Mesendoderm (in vitro differentiated cells): ENCODE measurements at regions not wholly inside any gene's neighbourhood (a gene's known extent, or its start where the extent isn't known, plus 50 kb on each side); places are given as distances from the start of the nearest gene placed in this dataset.

Experiments
- DNase-seq: peaks from one replicate; pipeline ENCODE4 v3.0.0; 2013
- H2AK5ac ChIP-seq: 2 replicates; pipeline ENCODE4 v1.6.1; 2013; ENCODE audit warnings: low read length, inconsistent platforms
- H2BK120ac ChIP-seq: 2 replicates; pipeline ENCODE4 v1.6.1; 2013; ENCODE audit warnings: low read depth, mild to moderate bottlenecking, low read length, moderate library complexity, mixed read lengths
- H2BK15ac ChIP-seq: replicated peaks from 2 replicates; pipeline ENCODE4 v1.6.1; 2013; ENCODE audit warnings: low read depth, mild to moderate bottlenecking, moderate library complexity
- H2BK5ac ChIP-seq: 2 replicates; pipeline ENCODE4 v1.6.1; 2013; ENCODE audit warnings: low read length, inconsistent platforms
- H3K18ac ChIP-seq: 2 replicates; pipeline ENCODE4 v1.6.1; 2013; ENCODE audit warnings: mild to moderate bottlenecking, low read length, mixed read lengths
- H3K23ac ChIP-seq: one replicate; pipeline ENCODE4 v1.6.1; 2013; ENCODE audit warnings: low read length
- H3K27ac ChIP-seq: 2 replicates; pipeline ENCODE4 v1.5.1; 2013; ENCODE audit warnings: low read depth, mild to moderate bottlenecking, inconsistent platforms, low read length, moderate library complexity
- H3K27me3 ChIP-seq: 2 replicates; pipeline ENCODE4 v1.6.1; 2013; ENCODE audit warnings: low read length, control low read depth, mild to moderate bottlenecking, inconsistent platforms; ENCODE audit not compliant: insufficient read depth, poor library complexity
- H3K36me3 ChIP-seq: 2 replicates; pipeline ENCODE4 v1.6.1; 2013; ENCODE audit warnings: low read length, inconsistent platforms; ENCODE audit not compliant: control insufficient read depth, insufficient read depth
- H3K4ac ChIP-seq: one replicate; pipeline ENCODE4 v1.6.1; 2013; ENCODE audit warnings: low read depth, mild to moderate bottlenecking, low read length, moderate library complexity
- H3K4me1 ChIP-seq: 2 replicates; pipeline ENCODE4 v1.6.1; 2013; ENCODE audit warnings: low read depth, low read length, inconsistent platforms; ENCODE audit not compliant: control insufficient read depth
- H3K4me2 ChIP-seq: 2 replicates; pipeline ENCODE4 v1.6.1; 2013; ENCODE audit warnings: low read length
- H3K4me3 ChIP-seq: 2 replicates; pipeline ENCODE4 v1.5.1; 2013; ENCODE audit warnings: mild to moderate bottlenecking, low read length
- H3K56ac ChIP-seq: one replicate; pipeline ENCODE4 v1.6.1; 2013; ENCODE audit warnings: low read length
- H3K79me1 ChIP-seq: 2 replicates; pipeline ENCODE4 v1.6.1; 2013; ENCODE audit warnings: low read length, inconsistent platforms
- H3K79me2 ChIP-seq: 2 replicates; pipeline ENCODE4 v1.6.1; 2013; ENCODE audit warnings: mild to moderate bottlenecking, low read length; ENCODE audit not compliant: control insufficient read depth, insufficient read depth
- H3K9ac ChIP-seq: 2 replicates; pipeline ENCODE4 v1.6.1; 2013; ENCODE audit warnings: low read length, inconsistent platforms
- H4K5ac ChIP-seq: one replicate; pipeline ENCODE4 v1.6.1; 2013; ENCODE audit warnings: low read length
- H4K8ac ChIP-seq: one replicate; pipeline ENCODE4 v1.6.1; 2013; ENCODE audit warnings: low read depth, mild to moderate bottlenecking, control low read depth, low read length, moderate library complexity
- WGBS: extraction: QIAGEN DNeasy Blood & Tissue Kit; methylation state at CpG from one replicate; pipeline ENCODE4 v1.1.7; 2013; ENCODE audit warnings: low lambda C conversion rate, missing lambda C conversion rate; ENCODE audit not compliant: insufficient coverage; ENCODE audit errors: extremely low coverage; 5-methylcytosine and 5-hydroxymethylcytosine counted together

- Histone ChIP-seq H2BK120ac (no peak overlapping the region), H4K8ac (no peak overlapping the region), H2AK5ac (no peak overlapping the region), H3K36me3 (no peaks in the 10 kb centered on the region), H3K27ac (no peak overlapping the region), H4K5ac (no peak overlapping the region), H3K79me2 (no peaks in the 10 kb centered on the region), H3K4me1 (no peaks in the 10 kb centered on the region), H3K4me2 (no peak overlapping the region), H3K79me1 (no peaks in the 10 kb centered on the region), H3K9ac (no peak overlapping the region), H2BK5ac (no peak overlapping the region), H3K56ac (no peak overlapping the region), H2BK15ac (no peak overlapping the region), H3K4me3 (no peak overlapping the region), H3K23ac (no peak overlapping the region), H3K18ac (no peak overlapping the region), H3K4ac (no peak overlapping the region), H3K27me3 (no peaks in the 10 kb centered on the region)
- WGBS = no CpG with 5 or more reads among the region's 3 CpGs
- no peak for DNase-seq
Measured at GRCh38 chr3:59339818-59340217, 290.0 kb upstream of the CFAP20DC start.

DNA sequence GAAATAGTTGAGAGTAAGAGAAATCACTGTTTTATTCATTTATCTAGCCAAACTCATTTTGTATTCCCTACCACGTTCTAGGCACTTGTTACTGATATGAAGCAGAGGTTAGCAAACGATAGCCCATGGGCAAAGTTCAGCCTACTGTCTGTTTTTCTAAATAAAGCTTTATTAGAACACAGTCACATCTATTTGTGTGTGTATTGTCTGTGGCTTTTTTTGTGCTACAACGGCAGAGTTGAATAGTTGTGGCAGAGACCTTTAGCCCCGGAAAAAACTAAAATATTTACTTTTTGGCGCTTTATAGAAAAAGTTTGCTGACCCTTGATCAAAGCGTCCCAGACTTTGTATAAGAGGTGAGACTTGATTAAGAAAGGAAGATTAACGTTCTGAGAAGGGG is 289.1 kb upstream of the CFAP20DC start:
- Histone ChIP-seq H3K4ac (no peak overlapping the region), H4K8ac (no peak overlapping the region)
- WGBS = no CpG with 5 or more reads among the region's 7 CpGs

GRCh38 chr3:59335338-59335737 is 285.5 kb upstream of the CFAP20DC start:
- Histone ChIP-seq H3K56ac (no peak overlapping the region), H2BK15ac (no peak overlapping the region), H3K9ac (no peak overlapping the region), H4K5ac (no peak overlapping the region), H3K79me1 (no peaks in the 10 kb centered on the region), H2BK120ac (no peak overlapping the region), H3K23ac (no peak overlapping the region), H3K27me3 (no peaks in the 10 kb centered on the region), H3K4me3 (no peak overlapping the region), H3K79me2 (no peaks in the 10 kb centered on the region), H3K4ac (no peak overlapping the region), H3K27ac (no peak overlapping the region), H3K18ac (no peak overlapping the region), H3K36me3 (no peaks in the 10 kb centered on the region), H3K4me2 (no peak overlapping the region), H3K4me1 (no peaks in the 10 kb centered on the region), H2AK5ac (no peak overlapping the region), H2BK5ac (no peak overlapping the region), H4K8ac (no peak overlapping the region)
- WGBS = no CpG with 5 or more reads among the region's 6 CpGs
- DNase-seq = no peak

More for the DNA sequence above, 289.1 kb upstream of the CFAP20DC start:
- H2BK15ac ChIP-seq = no peak overlapping the region
- H3K4me3 ChIP-seq = no peak overlapping the region
- no peak overlapping the region for H4K5ac ChIP-seq
- H3K56ac ChIP-seq = no peak overlapping the region
- no peaks in the 10 kb centered on the region for H3K79me2 ChIP-seq
- no peak overlapping the region for H3K9ac ChIP-seq
- H3K27me3 ChIP-seq = no peaks in the 10 kb centered on the region
- H3K4me2 ChIP-seq = no peak overlapping the region
- H3K36me3 ChIP-seq = no peaks in the 10 kb centered on the region
- H2AK5ac ChIP-seq = no peak overlapping the region
- H3K79me1 ChIP-seq = no peaks in the 10 kb centered on the region
- DNase-seq = no peak
- no peak overlapping the region for H3K27ac ChIP-seq
- H2BK120ac ChIP-seq = no peak overlapping the region
- no peaks in the 10 kb centered on the region for H3K4me1 ChIP-seq
- H2BK5ac ChIP-seq = no peak overlapping the region
- H3K18ac ChIP-seq = no peak overlapping the region
- H3K23ac ChIP-seq = no peak overlapping the region

GRCh38 chr3:59334585-59334984 is 284.8 kb upstream of the CFAP20DC start:
- no peak overlapping the region for H2AK5ac ChIP-seq
- no peak overlapping the region for H2BK120ac ChIP-seq
- no peak for DNase-seq
- H3K27ac ChIP-seq = no peak overlapping the region
- no peak overlapping the region for H2BK5ac ChIP-seq
- no peak overlapping the region for H3K4me2 ChIP-seq
- H3K23ac ChIP-seq = no peak overlapping the region
- H3K56ac ChIP-seq = no peak overlapping the region
- H3K4ac ChIP-seq = no peak overlapping the region
- no peaks in the 10 kb centered on the region for H3K79me1 ChIP-seq
- no peaks in the 10 kb centered on the region for H3K36me3 ChIP-seq
- no peak overlapping the region for H3K9ac ChIP-seq
- no peaks in the 10 kb centered on the region for H3K79me2 ChIP-seq
- no peak overlapping the region for H4K5ac ChIP-seq
- H2BK15ac ChIP-seq = no peak overlapping the region
- no peak overlapping the region for H3K4me3 ChIP-seq
- no CpG with 5 or more reads among the region's 2 CpGs for WGBS
- H3K27me3 ChIP-seq = no peaks in the 10 kb centered on the region
- no peaks in the 10 kb centered on the region for H3K4me1 ChIP-seq
- H3K18ac ChIP-seq = no peak overlapping the region
- no peak overlapping the region for H4K8ac ChIP-seq

- H2BK5ac ChIP-seq = no peak overlapping the region
- peak; percentile 86 for DNase-seq
- H3K23ac ChIP-seq = no peak overlapping the region
- no peaks in the 10 kb centered on the region for H3K79me1 ChIP-seq
- H3K18ac ChIP-seq = no peak overlapping the region
- no peaks in the 10 kb centered on the region for H3K36me3 ChIP-seq
- H3K27ac ChIP-seq = no peak overlapping the region
- no peaks in the 10 kb centered on the region for H3K27me3 ChIP-seq
- no peak overlapping the region for H3K4ac ChIP-seq
- H3K4me2 ChIP-seq = no peak overlapping the region
- H3K79me2 ChIP-seq = no peaks in the 10 kb centered on the region
- no peak overlapping the region for H4K8ac ChIP-seq
- H4K5ac ChIP-seq = no peak overlapping the region
- no peak overlapping the region for H2BK15ac ChIP-seq
- whole genome bisulfite sequencing = no CpG with 5 or more reads among the region's 3 CpGs
- no peak overlapping the region for H3K56ac ChIP-seq
- no peak overlapping the region for H2BK120ac ChIP-seq
- no peak overlapping the region for H3K9ac ChIP-seq
- no peak overlapping the region for H2AK5ac ChIP-seq
- no peak overlapping the region for H3K4me3 ChIP-seq
- peaks cover 2% of the 10 kb centered on the region for H3K4me1 ChIP-seq
Measured at GRCh38 chr3:59327376-59327808, 277.6 kb upstream of the CFAP20DC start.

DNA sequence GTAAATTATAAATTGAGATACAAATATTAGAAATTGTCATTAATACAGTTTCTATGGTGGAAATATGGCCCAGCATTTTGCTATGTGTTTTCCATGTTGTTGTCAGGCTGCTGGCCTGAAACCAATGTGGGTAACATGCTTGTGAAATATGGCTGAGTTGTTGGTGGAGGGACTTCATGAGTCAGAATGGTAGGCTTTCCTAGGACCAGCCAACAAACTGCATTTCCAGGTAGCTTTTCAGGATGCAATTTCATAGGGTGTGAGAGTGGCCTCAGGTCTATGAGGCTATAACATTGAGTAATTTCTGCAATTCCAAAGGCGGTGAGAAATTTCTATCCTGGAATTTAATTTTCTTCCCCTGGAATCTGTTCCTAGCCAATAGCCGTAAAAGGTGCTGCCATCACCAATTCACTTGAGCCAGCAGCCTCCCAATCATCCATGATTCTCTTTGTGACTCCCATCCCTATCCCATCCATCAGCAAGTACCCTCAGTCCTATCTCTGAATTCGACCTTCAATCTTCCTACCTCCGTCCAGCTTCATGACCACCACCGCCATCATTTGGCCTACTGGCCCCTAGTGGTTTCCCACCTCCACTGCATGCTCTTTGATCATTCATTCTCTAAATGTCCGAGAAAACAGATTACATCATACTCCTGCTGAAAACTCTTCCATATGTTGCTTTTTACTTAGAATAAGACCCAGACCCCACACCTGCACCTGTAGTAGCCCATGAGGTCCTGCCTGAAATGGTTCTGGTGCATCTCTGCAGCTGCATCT is 276.6 kb upstream of the CFAP20DC start:
- Histone ChIP-seq H4K8ac (no peak overlapping the region), H3K79me2 (no peaks in the 10 kb centered on the region), H3K27ac (no peak overlapping the region), H2BK5ac (peak overlapping the region; percentile 74), H3K27me3 (no peaks in the 10 kb centered on the region), H3K79me1 (no peaks in the 10 kb centered on the region), H3K56ac (peak overlapping the region; percentile 47), H3K4me1 (peaks cover 2% of the 10 kb centered on the region), H2BK15ac (no peak overlapping the region), H2BK120ac (no peak overlapping the region), H3K36me3 (no peaks in the 10 kb centered on the region), H2AK5ac (no peak overlapping the region), H3K4ac (no peak overlapping the region), H3K9ac (no peak overlapping the region), H3K18ac (no peak overlapping the region), H3K4me2 (no peak overlapping the region), H4K5ac (no peak overlapping the region), H3K4me3 (no peak overlapping the region), H3K23ac (no peak overlapping the region)
- DNase-seq = peak; percentile 67
- WGBS = no CpG with 5 or more reads among the region's 6 CpGs
